Stimulated activated CD4-positive, alpha-beta T cell treated with anti-CD3 and anti-CD28 coated beads, TNF-alpha, amount 100 ng/mL, for 1 hour (primary cell): ENCODE measurements at regions not wholly inside any gene's neighbourhood (a gene's known extent, or its start where the extent isn't known, plus 50 kb on each side); places are given as distances from the start of the nearest gene placed in this dataset.
"Not testable (repeated sequence)": the region's sequence is repeated elsewhere in the genome, so short reads cannot be mapped to it uniquely, and the experiment has no call there.

ENCODE experiments used
- DNase-seq, 3 donors: peaks; one replicate each; pipeline ENCODE4 v3.0.0-alpha.2; 2020; ENCODE audit warnings: low read depth in 3 of 3, low spot score in 1 of 3

- peak; percentile 40 to 68 (median 60) for DNase-seq
Observed at GRCh38 chr6:26956601-26957184, 290.8 kb upstream of the PRSS16 start.

GRCh38 chr6:26957399-26958127 is 289.9 kb upstream of the PRSS16 start:
- not testable (repeated sequence) for DNase-seq

GRCh38 chr6:26961236-26961635 is 286.3 kb upstream of the PRSS16 start:
- DNase-seq: not testable (repeated sequence)

DNA sequence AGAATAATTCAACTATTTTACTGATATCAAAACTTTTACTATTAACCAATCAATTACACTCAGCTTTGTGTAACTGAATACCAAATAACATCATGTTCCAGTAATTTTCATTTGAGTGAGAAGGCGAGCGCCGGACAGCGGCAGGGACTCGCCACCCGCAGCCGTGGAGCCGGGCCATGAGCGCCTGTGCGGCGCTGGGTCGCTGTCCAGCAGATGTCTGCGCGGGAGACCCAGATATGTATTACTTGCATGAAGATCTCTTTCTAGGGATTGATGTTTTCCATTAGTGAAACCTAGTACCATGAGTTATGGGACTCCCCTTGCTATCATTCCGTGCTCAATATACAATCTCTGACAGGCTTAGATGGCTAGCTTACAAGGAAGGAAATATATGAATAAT is 245.1 kb upstream of the PRSS16 start:
- DNase-seq: no peak

GRCh38 chr6:27007020-27007419 is 240.5 kb upstream of the PRSS16 start:
- DNase-seq: no peak

GRCh38 chr6:27008613-27009012 is 238.9 kb upstream of the PRSS16 start:
- DNase-seq: not testable (repeated sequence)

- not testable (repeated sequence) for DNase-seq
Observed at GRCh38 chr6:27014053-27014452, 233.4 kb upstream of the PRSS16 start.

DNA sequence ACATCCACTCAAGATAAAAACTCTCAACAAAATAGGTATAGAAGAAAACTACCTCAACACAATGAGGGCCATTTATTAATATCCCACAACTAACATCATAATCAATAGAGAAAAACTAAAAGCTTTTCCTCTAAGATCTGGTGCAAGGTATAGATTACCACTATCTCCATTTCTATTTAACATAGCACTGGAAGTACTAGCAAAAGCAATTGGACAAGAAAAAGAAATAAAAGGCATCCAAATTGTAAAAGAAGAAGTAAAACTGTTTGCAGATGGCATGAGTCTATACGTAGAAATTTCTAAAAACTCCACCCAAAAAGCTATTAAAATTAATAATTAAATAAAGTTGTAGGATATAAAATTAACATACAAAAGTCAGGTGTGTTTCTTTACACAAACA is 230.8 kb upstream of the PRSS16 start:
- no peak for DNase-seq

GRCh38 chr6:27018401-27018800 is 229.1 kb upstream of the PRSS16 start:
- not testable (repeated sequence) for DNase-seq

DNA sequence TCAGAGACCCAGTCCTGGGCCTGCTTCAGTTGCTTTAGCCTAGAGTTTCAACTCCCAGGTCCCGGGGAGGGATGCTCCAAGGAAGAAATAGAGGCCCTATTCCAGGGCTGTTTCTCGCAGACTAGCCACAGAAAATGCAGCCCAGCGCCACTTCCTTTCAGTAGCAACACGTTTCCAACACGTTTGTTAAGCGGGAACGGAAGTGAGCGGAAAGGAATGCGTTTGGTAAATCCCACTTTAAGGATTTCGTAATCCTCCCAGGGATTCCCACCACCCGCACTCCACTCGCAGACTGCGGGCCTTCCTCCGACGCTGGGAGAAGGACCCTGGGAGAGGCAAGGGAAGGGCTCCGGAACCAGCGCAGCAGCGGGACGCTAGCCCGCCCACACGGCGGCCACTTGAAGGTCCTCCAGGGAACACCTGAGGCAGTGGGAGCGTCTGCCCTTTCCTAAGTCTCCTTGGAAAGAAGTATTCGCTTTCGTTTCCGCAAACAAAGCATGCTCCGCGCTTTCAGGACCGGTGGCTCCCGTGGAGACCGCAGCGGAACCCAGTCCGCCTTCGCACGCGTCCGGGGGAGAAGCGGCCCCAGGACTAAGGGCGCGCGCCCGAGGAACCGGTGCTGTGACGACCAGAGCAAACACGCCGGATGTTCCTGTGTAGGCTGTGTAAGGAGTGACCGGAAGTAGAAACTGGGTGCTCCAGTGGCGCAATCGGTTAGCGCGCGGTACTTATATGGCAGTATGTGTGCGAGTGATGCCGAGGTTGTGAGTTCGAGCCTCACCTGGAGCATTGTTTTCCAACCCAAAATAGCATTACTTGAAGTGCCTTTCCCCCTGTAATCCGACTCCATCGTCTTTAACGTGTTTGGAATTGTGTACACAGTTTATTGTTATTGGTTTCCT is 227.6 kb upstream of the PRSS16 start:
- DNase-seq: peak in 2 of 3 donors; percentile 6 to 35

DNA sequence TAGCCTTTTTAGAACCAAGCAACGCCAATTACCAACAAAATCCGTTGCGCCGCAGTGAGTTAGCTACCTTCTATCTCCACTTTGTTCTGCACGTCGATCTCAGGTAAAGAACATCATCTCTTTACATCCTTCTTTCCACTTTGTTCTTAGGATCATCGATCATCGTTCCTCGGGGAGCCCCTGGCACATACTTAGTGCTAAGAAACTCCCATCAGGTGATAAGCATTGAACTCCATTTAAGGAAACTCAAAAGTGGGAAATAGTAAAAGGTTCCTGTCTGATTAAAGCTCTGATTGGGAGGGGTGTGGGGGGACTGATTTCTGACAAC is 227.0 kb upstream of the PRSS16 start:
- DNase-seq: no peak

- no peak for DNase-seq
Observed at GRCh38 chr6:27023664-27024063, 223.8 kb upstream of the PRSS16 start.

GRCh38 chr6:27025351-27025750 is 222.2 kb upstream of the PRSS16 start:
- no peak for DNase-seq

DNA sequence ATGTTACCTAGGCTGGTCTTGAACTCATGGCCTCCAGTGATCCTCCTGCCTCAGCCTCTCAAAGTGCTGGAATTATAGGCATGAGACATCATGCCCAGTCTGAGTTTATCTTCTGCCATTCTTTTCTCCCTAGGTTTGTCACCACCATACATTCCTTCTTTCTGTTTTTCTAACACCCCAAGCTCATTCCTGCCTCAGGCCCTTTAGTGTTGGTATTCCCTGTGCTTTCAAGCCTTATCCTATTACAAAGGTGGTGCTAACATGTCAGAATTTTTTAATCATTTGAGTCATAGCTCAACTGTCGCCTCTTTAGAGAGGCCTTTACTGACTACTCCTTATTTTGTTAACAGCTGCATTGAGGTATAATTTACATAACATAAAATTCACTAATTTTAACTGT is 221.1 kb upstream of the PRSS16 start:
- DNase-seq: no peak

DNA sequence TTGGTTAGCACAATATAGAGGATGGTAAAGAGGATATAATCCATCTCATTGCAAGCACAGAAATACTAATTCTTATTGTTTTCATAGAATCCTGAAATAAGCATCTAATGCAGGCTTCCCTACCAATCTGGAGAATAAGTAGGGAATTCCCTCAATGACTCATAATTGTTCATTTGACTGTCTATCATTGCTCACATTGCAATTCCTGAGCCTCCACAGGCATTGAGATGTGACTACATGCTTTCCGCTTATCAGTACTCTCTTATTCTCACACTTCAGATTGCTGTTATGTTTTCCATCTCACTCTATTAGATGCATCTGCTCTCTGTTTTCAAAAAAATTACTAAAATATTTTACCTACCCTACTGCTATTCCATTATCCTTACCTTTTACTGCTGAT is 216.2 kb upstream of the PRSS16 start:
- DNase-seq: no peak

DNA sequence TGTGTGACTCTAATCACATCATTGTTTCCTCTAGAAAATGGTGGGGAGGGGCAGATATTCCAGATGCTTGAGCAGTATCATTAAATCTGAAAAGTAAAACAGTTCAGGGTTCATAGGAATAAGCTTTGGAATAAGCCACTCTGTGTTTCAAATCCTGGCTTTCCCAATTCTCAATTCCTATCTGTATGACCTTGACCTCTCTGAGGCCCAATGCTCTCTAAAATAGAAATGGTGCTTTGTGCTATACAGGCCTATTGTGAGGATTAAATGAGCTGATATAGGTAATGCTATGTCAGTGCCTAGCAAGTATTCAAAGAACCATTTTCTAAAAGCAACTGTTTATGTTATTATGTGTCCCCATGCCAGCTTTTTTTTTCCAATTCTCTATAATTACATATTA is 209.0 kb upstream of the PRSS16 start:
- no peak for DNase-seq

DNA sequence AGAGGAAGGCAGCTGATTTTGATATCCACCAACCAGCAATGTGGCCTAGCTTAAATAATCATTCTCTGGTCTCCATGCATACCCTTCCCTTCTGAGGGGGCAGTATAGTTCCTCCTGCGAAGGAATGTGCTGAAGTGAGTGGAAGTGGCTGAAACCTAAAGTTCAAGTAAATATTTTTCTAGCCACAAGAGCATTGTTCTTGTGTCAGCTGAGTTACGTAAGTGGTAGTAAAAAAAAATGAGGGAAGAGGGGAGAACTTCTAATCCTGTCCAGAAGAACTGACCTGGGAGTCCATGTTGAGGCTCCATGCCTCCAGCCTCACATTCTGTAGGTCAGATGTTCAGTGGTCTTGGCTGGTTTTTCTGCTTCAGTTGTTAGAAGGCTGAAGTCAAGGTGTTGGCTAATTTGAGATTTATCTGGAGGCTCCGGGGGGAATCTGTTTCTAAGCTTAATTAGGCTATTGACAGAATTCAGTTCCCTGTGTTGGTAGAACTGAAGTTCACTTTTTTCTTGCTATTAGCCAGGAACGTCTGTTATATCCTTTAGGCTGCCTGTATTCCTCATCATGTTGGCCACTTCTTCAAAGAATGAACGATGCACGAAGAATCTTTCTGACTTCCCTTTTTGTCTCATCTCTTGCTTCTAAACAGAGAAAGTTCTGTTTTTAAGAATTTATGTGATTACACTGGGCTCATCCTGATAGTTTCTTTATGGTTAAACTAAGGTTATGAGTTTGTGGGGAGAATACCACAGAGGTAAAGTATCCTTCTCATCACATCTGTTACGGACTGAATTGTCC is 207.1 kb upstream of the PRSS16 start:
- DNase-seq: no peak

- DNase-seq: no peak
Observed at GRCh38 chr6:27043244-27043643, 204.3 kb upstream of the PRSS16 start.

- DNase-seq: not testable (repeated sequence)
Observed at GRCh38 chr6:27045131-27045530, 202.4 kb upstream of the PRSS16 start.

GRCh38 chr6:27047725-27048124 is 199.8 kb upstream of the PRSS16 start:
- not testable (repeated sequence) for DNase-seq
